T47D (cell line): ENCODE measurements at regions not wholly inside any gene's neighbourhood (a gene's known extent, or its start where the extent isn't known, plus 50 kb on each side); places are given as distances from the start of the nearest gene placed in this dataset.

Experiments
- DNase-seq, 2 experiments: peaks; one replicate each; pipeline versions ENCODE4 v3.0.0 to v3.0.0-alpha.2; 2011 to 2012; ENCODE audit warnings: low read depth in 1 of 2, low spot score in 1 of 2
- JUND ChIP-seq: IDR thresholded peaks from 2 replicates; pipeline ENCODE4 v1.6.1; 2012; ENCODE audit warnings: low read depth
- in situ Hi-C: cut with HindIII; loops from 2 replicates; pipeline ENCODE4 v1.10.0; 2016; ENCODE audit warnings: low sequenced_read_pairs, low pct_unique_long_range_greater_than_20kb

DNA sequence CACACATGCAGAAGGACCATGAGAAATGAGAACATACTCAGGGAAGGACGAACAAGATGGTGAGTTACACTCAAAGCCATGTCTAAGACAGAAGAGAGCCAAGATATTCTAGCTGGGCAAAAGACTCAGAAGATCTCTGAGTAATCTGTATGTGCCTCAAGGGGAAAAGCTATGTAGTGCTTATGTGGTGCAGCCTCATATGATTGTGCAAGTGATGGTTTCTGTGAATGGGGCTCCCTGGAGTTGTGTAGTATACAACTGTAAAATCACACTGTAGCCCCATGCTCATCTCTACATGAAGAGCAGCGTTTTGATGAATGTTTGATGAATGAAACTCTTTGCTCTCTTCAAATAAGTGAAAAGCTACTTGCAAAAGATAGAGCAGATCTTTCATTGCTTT is 57.5 kb downstream of the OSR1 start:
- in situ Hi-C loops, result no loop called here
- TF ChIP-seq JUND, result no peak
- DNase-seq, result no peak

DNA sequence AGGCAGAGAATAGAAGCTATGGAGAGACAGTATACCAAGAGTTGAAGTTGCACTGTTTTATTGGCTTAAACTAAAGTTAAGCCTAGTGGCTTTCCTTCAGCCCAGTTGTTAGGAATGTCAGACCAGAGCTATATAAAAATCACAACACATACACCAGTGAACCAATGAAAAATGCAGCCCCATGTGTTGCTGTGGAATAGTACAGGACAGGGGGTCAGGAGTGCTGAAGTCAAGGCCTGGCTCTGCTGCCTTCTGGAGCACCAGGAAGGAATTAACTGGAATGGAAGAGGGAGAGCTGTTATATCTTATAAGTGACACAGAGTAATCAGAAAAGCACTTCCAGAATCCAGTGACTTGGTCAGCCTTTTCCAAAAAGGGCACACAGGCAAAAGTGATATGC is 58.9 kb downstream of the OSR1 start:
- in situ Hi-C loops, result no loop called here
- no peak for DNase-seq
- no peak for TF ChIP-seq JUND

DNA sequence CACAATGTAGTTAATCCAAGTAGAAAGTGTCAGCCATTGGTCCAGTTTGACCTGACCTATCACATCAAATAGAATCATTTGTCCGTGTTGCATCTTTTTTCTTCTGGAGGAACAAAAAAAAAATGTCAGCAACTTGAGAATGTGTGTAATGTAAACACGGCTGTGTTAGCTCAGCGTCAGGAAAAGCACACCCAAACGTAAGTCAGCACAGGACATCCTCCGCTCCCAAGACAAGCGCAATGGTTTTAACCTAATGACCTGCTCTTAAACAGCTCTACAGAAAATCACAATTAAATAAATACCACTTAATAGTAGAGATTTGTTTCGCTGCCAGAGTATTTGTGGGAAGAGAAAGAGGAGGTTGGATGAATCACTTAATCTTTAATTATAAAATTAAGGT is 59.4 kb downstream of the OSR1 start:
- in situ Hi-C loops, result no loop called here
- TF ChIP-seq JUND, result no peak
- DNase-seq, result no peak

DNA sequence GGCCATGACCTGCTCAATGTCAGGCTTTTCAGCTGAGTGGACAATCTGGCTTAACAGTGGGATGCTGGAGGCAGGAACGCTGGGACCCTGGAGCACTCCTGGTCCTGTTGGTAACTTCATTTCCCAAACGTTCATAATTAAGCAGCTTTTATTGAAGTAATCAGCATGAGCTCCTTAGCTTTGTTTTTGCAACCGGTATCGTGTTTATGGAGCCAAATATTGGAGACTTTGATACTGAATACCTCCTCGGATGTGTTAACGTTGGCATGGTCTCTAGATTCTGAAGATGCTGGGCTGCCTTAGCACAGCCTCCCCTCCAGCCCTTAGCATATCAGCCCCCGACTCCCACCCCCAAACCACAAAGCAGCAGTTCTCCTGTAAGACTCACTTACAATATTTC is 60.7 kb downstream of the OSR1 start:
- TF ChIP-seq JUND, result no peak
- in situ Hi-C loops, result no loop called here
- DNase-seq, result no peak

DNA sequence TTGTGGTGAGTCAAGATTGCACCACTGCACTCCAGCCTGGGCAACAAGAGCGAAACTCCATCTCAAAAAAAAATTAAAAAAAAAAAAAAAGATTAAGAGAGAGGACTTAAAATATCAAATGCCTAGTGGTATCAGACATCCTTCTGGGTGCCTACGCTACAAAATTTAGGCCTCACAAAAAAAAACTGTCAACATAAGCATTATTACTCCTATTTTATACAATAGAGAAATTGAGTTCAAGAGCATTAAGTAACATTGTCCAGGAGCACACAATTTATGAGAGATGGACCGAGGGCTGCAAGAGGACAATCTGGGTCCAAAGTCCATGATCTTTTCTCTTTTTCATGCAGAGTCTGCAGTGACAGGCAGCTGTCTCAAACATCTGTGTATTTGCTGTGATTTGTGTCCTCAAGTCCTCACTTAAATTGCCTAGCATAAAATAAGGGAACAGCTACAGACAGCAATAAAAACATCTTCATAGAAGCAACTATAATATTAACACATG is 62.4 kb downstream of the OSR1 start:
- TF ChIP-seq JUND, result no peak
- in situ Hi-C loops, result no loop called here
- DNase-seq, result no peak

DNA sequence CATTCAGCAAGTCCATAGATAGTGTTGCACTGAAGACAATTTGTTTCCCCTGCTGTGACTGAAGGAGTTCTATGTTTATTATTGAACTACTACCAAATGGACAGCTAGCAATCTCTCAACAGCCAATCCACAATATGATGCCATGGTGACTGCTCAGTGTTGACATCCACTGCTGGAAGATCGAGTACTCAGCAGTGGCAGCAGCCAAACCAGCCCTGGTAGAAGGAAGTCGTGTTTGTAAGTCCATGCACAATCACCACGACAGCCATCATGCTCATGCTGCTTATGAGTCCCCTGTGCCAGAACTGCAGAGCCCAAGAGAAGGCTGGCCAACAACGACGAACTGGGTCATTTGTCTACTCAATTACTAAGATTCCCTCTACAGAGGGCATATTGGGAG is 66.4 kb downstream of the OSR1 start:
- no peak for TF ChIP-seq JUND
- in situ Hi-C loops, result no loop called here
- DNase-seq, result no peak

DNA sequence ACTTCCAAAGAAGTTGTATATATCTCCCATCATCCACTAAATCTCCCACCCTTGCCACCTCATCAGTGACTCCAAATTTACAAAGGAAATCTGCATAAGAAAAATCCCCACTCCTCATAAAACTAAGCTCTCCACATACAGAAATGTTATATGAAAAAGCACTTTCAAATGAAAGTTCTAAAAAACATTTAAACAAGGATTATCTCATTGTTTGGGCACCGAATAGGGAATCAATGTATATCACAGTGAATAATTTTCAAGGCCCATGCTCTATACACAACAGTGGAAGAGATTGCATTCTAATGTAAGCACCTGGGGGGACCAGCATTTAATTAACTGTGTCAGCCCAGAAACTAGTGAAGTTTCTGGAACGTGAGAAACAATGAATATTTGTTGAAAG is 70.1 kb downstream of the OSR1 start:
- DNase-seq, result no peak
- no peak for TF ChIP-seq JUND
- in situ Hi-C loops, result no loop called here

DNA sequence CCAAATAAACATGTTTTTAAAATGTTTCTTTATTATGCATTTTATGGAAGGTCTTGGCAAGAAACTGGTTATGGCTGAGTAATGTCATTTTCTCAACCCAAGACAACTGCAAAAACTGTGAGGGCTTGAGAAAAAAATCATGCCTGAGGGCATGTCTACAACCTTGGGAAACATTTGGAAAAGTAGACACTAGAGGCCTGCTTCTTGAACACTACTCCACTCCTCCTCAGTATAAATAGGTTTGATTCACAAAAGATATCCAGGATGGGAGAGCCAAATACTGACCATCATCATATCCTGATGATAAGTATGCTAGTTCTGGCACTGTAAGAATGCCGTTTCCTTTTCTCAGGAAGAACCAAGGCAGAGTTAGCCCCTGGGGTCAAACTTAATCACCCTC is 71.1 kb downstream of the OSR1 start:
- in situ Hi-C loops, result no loop called here

DNA sequence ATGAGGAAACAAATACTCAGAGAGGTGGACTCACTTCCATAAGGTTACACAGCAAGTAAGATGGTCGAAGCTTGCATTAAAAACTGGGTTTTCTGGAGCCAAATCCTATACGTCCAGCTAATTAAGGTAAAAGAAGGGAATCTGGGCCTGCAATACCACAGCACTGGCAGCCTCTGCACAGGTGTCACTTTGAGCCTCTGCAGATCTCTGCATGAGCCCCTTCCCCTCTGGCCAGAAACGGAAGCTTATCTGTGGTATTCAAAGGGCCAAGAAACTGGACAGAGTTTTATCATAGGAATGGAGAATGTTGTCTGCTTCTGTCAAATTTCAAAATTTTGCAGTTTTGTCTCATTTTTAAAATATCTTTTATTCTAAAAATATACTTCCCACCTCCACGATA is 76.1 kb downstream of the OSR1 start:
- TF ChIP-seq JUND, result no peak
- DNase-seq, result no peak
- in situ Hi-C loops, result no loop called here

More for the DNA sequence above, 71.1 kb downstream of the OSR1 start:
- no peak for TF ChIP-seq JUND
- no peak for DNase-seq

DNA sequence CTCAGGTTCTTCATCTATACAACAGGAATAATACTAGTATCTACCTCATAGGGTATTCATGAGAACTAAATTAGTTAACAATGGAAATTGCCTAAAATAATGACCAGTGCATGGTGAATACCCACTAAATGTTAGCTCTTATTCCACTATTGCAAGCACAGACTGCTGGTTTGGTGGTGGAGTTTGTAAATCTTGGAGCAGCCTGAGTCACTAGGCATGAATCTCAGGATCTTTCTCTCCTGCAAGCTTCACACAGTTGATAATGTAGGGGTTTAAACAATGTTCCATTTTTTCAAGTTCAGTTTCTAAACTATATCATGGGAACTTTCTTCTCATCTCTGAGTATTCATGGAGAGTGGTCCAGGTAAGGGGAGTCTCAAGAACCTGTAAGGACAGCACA is 84.0 kb downstream of the OSR1 start:
- DNase-seq, result no peak
- in situ Hi-C loops, result no loop called here
- no peak for TF ChIP-seq JUND

DNA sequence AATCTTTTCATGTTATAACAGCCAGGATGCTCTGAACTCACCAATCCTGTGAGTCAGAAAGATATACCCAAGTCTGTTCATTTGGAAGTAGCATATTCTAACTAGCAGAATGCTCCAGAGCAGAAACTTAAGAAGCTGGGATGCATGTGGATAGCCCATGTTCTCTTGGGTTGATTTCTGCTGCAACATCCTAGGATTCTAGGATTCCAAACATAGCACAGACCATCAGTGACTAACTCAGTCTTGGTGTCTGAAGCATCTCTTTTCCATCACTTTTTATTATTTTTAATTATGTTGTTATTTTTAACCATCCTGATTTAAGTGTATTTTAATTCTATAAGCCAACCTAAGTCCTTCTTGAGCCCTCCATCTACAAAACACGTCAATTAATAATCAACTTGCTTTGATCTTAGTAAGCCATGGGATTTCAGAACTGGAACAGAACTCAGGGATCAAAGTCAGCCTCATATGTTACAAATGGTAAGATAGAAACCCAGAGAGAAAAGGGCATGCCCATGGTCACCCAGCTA is 85.4 kb downstream of the OSR1 start:
- in situ Hi-C loops, result no loop called here
- no peak for TF ChIP-seq JUND
- DNase-seq, result no peak

DNA sequence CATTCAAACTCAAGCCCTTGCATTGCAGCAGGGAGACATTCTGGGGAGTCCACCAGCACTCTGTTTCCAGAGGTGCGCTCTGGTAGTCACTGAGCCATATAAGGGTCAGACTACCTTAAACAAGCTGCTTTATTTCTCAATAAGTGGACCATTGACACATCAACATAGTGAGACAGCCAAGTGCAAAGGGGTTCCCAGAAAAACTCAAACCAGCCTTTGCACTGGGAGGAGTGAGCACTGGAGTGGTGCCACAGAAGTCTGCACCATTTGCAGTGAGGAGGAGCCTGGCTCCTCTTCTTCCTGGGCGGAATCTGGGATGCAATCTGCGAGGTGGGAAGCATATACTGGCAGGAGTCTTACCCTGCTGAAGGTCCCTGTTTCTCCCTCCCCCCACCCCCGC is 86.4 kb downstream of the OSR1 start:
- no peak for TF ChIP-seq JUND
- no peak for DNase-seq
- in situ Hi-C loops, result no loop called here

DNA sequence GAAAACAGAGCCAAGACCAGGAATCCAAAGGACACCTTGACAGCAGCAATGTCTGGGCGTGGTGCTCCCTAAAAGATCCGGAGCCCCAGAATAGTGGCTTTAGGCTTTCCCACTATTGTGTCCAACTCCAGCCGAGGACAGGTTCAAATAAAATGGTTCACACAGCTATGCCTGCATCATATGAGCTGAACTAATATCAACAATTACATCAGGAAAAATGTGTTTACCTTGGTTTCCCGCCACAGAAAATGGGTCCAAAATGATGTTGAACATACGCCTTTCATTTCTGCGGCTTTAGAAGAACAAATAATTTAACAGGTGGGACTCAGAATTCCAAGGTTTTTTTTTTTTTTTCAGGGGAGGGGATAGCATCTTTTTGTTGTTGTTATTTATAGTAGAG is 93.6 kb downstream of the OSR1 start:
- no peak for DNase-seq
- TF ChIP-seq JUND, result no peak
- in situ Hi-C loops, result no loop called here

DNA sequence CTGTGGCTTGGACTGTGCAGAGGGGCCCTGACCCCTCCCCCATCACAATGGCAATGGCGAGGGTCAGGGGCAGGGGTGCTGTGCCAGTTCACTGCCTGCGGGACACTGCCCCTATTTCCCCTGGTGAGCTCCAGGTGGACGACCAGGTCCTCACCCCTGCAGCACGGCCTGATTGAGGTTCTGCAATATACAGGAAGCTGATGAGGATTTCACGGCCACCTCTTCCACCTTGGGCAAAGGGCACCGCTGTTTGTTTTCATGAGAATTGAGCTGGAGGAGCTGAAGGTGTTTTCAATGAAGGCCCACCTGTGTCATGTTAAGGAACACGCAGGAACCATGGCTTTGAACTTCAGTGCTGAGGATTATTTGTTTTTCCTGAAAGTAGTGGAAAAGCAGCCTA is 96.3 kb downstream of the OSR1 start:
- DNase-seq, result no peak
- in situ Hi-C loops, result no loop called here
- no peak for TF ChIP-seq JUND

DNA sequence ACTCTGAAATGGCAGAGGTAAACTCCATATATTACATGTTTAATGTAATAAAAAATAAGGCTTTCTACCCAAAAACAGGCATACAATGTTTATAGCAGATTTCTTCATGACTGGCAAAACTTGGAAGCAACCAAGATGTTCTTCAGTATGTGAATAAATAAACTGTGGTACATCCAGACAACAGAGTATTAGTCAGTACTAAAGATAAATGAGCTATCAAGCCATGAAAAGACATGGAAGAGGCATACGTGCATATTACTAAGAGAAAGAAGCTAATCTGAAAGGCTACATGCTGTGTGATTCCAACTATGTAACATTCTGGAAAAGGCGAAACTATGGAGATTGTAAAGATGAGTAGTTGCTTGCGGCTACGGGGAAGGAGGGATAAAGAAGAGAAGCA is 97.4 kb downstream of the OSR1 start:
- DNase-seq, result no peak
- in situ Hi-C loops, result no loop called here
- TF ChIP-seq JUND, result no peak
